IPS DF 4.7 (cell line): ENCODE measurements at regions not wholly inside any gene's neighbourhood (a gene's known extent, or its start where the extent isn't known, plus 50 kb on each side); places are given as distances from the start of the nearest gene placed in this dataset.

Experiments used
- DNase-seq: peaks from one replicate; pipeline ENCODE4 v3.0.0-alpha.2; 2013; ENCODE audit warnings: low spot score; ENCODE audit errors: extremely low read depth

GRCh38 chr3:41095702-41096101 lies 103.6 kb upstream of the CTNNB1 start:
- DNase-seq: no peak

GRCh38 chr3:41097896-41098496 lies 101.3 kb upstream of the CTNNB1 start:
- no peak for DNase-seq

GRCh38 chr3:41101231-41101630 lies 98.1 kb upstream of the CTNNB1 start:
- DNase-seq: no peak

- DNase-seq: no peak
Measured at GRCh38 chr3:41102053-41102556, 97.2 kb upstream of the CTNNB1 start.

- DNase-seq: no peak
Measured at GRCh38 chr3:41102750-41103149, 96.6 kb upstream of the CTNNB1 start.

- DNase-seq: no peak
Measured at GRCh38 chr3:41103200-41103599, 96.1 kb upstream of the CTNNB1 start.

GRCh38 chr3:41104147-41104546 lies 95.2 kb upstream of the CTNNB1 start:
- DNase-seq: no peak

GRCh38 chr3:41106691-41107090 lies 92.6 kb upstream of the CTNNB1 start:
- DNase-seq: no peak

- DNase-seq: no peak
Measured at GRCh38 chr3:41111011-41111410, 88.3 kb upstream of the CTNNB1 start.

- DNase-seq: no peak
Measured at GRCh38 chr3:41112466-41112865, 86.8 kb upstream of the CTNNB1 start.

GRCh38 chr3:41115069-41115468 lies 84.2 kb upstream of the CTNNB1 start:
- no peak for DNase-seq

- DNase-seq: no peak
Measured at GRCh38 chr3:41116851-41117250, 82.5 kb upstream of the CTNNB1 start.

- no peak for DNase-seq
Measured at GRCh38 chr3:41117398-41117870, 81.9 kb upstream of the CTNNB1 start.

GRCh38 chr3:41118461-41119390 lies 80.6 kb upstream of the CTNNB1 start:
- DNase-seq: no peak

GRCh38 chr3:41120460-41120859 lies 78.8 kb upstream of the CTNNB1 start:
- DNase-seq: no peak

- DNase-seq: no peak
Measured at GRCh38 chr3:41125258-41125657, 74.0 kb upstream of the CTNNB1 start.

GRCh38 chr3:41126472-41126871 lies 72.8 kb upstream of the CTNNB1 start:
- DNase-seq: no peak

GRCh38 chr3:41126961-41127360 lies 72.3 kb upstream of the CTNNB1 start:
- no peak for DNase-seq

GRCh38 chr3:41127414-41127813 lies 71.9 kb upstream of the CTNNB1 start:
- DNase-seq: no peak

GRCh38 chr3:41129731-41130130 lies 69.6 kb upstream of the CTNNB1 start:
- DNase-seq: no peak

GRCh38 chr3:41131224-41131623 lies 68.1 kb upstream of the CTNNB1 start:
- no peak for DNase-seq

- DNase-seq: no peak
Measured at GRCh38 chr3:41137686-41138111, 61.6 kb upstream of the CTNNB1 start.
